AG04450 (cell line): ENCODE measurements at regions not wholly inside any gene's neighbourhood (a gene's known extent, or its start where the extent isn't known, plus 50 kb on each side); places are given as distances from the start of the nearest gene placed in this dataset.

ENCODE experiments used
- CTCF ChIA-PET: fragments of 300-600, 350-600 bp; formaldehyde crosslinking; extraction: SDS; loops from one replicate; lab custom pipeline; 2022; ENCODE audit warnings: antibody characterized with exemption, inconsistent platforms; lab: Charles Lee
- POLR2A ChIA-PET: fragments of 350-600 bp; formaldehyde crosslinking; extraction: SDS; loops from one replicate; lab custom pipeline; 2021; ENCODE audit warnings: antibody characterized with exemption, inconsistent platforms; lab: Yijun Ruan, JAX
- DNase-seq: peaks from one replicate; pipeline ENCODE4 v3.0.0-alpha.2; 2011; ENCODE audit warnings: low read depth, low spot score
- H3K27ac ChIP-seq: one replicate; pipeline ENCODE4 v1.5.1; 2012; ENCODE audit warnings: low read depth, low read length, control low read depth
- H3K27me3 ChIP-seq: one replicate; pipeline ENCODE4 v1.6.0; 2012; ENCODE audit warnings: low read length; ENCODE audit not compliant: control insufficient read depth, insufficient read depth
- H3K4me3 ChIP-seq: 2 replicates; pipeline ENCODE4 v1.5.1; 2011; ENCODE audit warnings: mild to moderate bottlenecking, low read depth, low read length, control low read depth
- H3K9me3 ChIP-seq: 2 replicates; pipeline ENCODE4 v1.5.1; 2012; ENCODE audit warnings: low read length; ENCODE audit not compliant: control insufficient read depth, insufficient read depth
- TF ChIP-seq, protein P1 (sequence below): IDR thresholded peaks from 2 replicates; pipeline ENCODE4 v1.5.1; 2011; ENCODE audit warnings: low read depth, low read length, control low read depth, inconsistent platforms

DNA sequence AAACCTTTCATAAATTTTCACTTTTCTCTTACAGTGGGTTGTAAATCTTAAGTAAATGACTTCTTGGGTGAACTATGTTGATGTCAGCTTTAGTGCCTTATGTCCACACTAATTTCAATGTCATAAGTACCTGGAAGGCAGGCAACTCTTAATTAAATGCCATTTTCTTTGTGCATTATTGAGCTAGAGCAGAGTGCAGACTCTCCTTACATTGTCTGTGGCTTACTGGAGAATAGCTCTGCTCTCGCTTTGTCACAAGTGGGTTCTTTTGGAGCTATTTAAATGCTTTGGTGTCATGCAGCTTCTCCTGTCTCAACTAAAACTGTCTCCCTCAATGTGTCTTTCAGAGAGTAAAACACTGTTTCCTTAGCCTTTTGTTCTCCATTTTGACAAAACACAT, 411.6 kb downstream of the STIM2 start:
- TF ChIP-seq, protein P1, sequence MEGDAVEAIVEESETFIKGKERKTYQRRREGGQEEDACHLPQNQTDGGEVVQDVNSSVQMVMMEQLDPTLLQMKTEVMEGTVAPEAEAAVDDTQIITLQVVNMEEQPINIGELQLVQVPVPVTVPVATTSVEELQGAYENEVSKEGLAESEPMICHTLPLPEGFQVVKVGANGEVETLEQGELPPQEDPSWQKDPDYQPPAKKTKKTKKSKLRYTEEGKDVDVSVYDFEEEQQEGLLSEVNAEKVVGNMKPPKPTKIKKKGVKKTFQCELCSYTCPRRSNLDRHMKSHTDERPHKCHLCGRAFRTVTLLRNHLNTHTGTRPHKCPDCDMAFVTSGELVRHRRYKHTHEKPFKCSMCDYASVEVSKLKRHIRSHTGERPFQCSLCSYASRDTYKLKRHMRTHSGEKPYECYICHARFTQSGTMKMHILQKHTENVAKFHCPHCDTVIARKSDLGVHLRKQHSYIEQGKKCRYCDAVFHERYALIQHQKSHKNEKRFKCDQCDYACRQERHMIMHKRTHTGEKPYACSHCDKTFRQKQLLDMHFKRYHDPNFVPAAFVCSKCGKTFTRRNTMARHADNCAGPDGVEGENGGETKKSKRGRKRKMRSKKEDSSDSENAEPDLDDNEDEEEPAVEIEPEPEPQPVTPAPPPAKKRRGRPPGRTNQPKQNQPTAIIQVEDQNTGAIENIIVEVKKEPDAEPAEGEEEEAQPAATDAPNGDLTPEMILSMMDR, result no peak
- POLR2A ChIA-PET, result no interaction called here
- CTCF ChIA-PET, result no interaction called here
- no peak for DNase-seq
- Histone ChIP-seq H3K27ac (no peak overlapping the region), H3K9me3 (no peaks in the 10 kb centered on the region; the same call in 1 of the 2 replicates), H3K4me3 (no peak overlapping the region), H3K27me3 (no peaks in the 10 kb centered on the region)

DNA sequence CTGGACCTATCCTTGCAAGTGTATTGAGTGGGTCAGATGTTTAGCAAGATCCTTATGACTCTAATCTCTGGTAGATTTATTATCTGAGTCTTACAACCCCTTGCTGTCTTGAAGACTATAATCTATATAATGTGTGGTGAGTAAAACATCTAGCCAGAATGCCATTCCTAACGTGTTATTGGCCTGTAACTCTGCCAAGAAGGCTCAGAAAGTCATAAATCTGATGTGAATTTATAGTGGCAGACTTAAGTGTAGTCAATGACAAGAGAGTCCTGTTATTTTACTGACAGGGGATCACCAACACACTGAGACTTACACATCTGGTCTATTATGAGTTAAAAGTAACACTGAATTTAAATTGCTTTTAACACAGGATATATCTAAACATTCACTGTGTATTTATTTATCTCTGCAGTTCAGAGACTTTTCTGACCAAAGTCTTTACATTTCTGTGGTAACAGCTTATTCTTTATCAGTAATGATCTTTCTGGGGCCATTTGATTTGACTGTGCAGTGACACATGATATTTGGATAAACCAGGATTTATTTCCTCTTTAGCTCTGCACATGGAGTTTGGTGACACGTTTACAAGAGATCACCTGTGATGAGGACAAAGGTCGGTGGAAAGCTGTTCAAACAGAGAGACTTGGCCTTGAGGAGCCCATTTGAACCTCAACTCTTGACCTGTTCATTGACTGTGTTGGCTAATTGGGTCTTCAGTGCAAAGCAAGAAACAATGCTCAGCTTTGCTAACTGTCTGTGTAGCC, 415.8 kb downstream of the STIM2 start:
- H3K9me3 ChIP-seq, result no peaks in the 10 kb centered on the region; the same call in 1 of the 2 replicates
- ChIA-PET POLR2A (no interaction called here), CTCF (no interaction called here)
- TF ChIP-seq, protein P1, result no peak
- no peak overlapping the region for H3K4me3 ChIP-seq
- H3K27me3 ChIP-seq, result no peaks in the 10 kb centered on the region
- no peak for DNase-seq
- H3K27ac ChIP-seq, result no peak overlapping the region

DNA sequence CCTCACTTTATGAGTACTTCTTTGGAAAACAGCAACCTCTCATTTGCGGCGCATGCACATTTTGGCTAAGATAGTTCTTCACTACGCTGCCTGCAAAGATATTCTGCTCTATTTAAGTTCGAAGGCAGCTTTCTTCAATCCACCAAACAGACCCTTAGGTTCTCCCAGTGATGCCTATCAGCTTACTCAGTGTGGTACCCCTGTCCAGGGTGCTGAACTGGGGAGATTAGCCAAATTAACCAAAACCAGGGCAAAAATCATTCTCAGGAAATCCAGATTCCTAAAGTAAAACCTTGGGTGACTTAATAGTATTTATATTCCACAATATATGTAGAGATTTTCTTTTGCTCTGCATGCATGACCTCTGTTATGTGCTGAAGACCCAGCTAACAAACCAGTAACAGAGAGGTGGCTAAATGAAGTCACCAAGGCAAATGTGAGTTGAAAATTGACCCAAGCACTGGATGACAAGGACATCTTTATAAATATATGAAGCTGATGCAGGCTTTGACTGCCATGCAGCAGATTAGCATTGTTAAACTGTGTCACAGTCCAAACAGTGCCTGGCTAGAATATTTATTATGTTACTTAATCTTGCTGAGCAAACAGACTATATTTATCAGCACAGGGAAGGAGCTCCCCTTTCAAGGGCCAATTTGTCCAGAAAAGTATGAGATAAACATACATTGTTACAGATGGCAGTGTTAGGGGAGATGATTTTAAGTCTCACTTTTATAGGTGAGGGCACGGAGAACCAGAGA, 418.2 kb downstream of the STIM2 start:
- TF ChIP-seq, protein P1, result no peak
- Histone ChIP-seq H3K4me3 (no peak overlapping the region), H3K9me3 (no peaks in the 10 kb centered on the region; the same call in 1 of the 2 replicates), H3K27me3 (no peaks in the 10 kb centered on the region), H3K27ac (no peak overlapping the region)
- CTCF ChIA-PET, result interaction anchor here (0.5 kb wide), 1 partner anchor 445 kb away, joined by 3 read pairs; no protein-coding TSS in a partner anchor
- no peak for DNase-seq
- POLR2A ChIA-PET, result no interaction called here

DNA sequence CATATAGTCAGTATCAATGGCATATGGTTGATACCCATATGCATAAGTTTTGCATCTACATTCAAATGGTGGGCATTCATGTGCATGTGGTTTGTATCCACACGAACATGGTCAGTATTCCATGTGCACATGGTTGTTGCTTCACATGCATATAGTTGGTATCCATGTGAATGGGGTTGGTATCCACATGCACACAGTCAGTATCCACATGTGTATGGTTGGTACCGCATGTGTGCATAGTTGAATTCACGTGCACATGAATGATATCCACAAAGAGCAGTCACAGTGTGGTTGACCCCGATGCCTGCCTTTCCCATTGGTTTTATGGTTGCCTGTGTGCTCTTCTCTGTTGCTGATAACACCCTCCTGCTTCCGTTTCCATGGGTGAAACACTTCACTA, 427.9 kb downstream of the STIM2 start:
- CTCF ChIA-PET, result no interaction called here

More for the DNA sequence above, 427.9 kb downstream of the STIM2 start:
- Histone ChIP-seq H3K9me3 (peaks cover 4% of the 10 kb centered on the region; the same call in 1 of the 2 replicates), H3K27ac (no peak overlapping the region), H3K27me3 (no peaks in the 10 kb centered on the region), H3K4me3 (no peak overlapping the region)
- POLR2A ChIA-PET, result no interaction called here
- TF ChIP-seq, protein P1, result no peak
- DNase-seq, result no peak
